Erythroblast (primary cell): ENCODE measurements at regions not wholly inside any gene's neighbourhood (a gene's known extent, or its start where the extent isn't known, plus 50 kb on each side); places are given as distances from the start of the nearest gene placed in this dataset.

Source experiments
- GATA1 ChIP-seq: IDR thresholded peaks from 2 replicates; pipeline ENCODE4 v1.6.1; 2011; ENCODE audit warnings: low read depth, mild to moderate bottlenecking, control low read depth, low read length, moderate library complexity
- POLR2A ChIP-seq: IDR thresholded peaks from 2 replicates; pipeline ENCODE4 v1.6.1; 2011; ENCODE audit warnings: mild to moderate bottlenecking, low read length

DNA sequence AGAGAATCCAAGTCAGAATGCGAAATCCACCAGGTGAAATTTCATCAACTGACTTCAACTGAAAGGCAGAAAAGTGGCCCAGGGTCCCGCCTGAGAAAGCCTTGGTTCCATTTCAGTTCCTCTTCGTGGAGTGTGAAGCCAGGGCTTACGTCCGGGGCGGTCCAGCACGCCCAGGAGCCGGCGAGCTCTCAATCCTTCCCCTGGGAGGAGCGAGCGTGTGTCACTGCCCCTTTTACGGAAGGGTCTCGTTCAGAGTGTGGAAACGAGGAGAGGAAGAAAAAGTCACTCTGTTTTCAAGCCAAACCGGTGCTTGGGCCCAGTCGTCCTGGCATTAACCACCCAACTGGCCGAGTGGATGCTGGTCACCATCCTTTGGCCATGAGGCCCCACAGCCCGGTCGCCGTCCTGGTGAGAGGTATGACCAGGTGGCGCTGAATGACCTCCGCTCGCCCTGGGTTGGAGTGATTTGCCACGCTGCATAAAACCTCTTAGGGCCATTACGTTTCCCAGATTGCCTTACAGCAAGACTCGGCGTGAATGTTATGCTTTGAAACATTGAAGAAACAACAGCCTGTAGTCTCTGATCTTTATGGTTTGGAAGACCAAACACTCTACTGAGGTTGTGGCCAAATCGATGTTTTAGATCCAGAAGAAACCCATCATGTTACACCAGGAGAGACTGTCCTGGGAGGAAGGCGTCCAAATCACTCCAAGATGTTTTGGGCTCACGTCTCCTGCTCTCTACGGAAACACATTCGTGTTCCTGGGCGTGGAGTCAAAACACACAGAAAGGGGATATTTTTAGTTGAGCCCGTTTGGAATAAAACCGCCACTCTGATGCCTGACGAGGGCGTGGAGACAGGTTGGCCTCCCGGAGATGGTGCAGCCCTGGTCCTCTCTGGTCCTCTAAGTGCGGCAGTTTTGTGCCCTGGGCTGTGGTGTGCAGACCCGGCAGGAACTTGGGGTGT is 93.6 kb upstream of the ACTRT2 start:
- no peak for TF ChIP-seq POLR2A
- no peak for TF ChIP-seq GATA1
